Endothelial cell of umbilical vein (primary cell): ENCODE measurements at regions not wholly inside any gene's neighbourhood (a gene's known extent, or its start where the extent isn't known, plus 50 kb on each side); places are given as distances from the start of the nearest gene placed in this dataset.

ENCODE experiments used
- BruUV-seq: library from RNA; stranded (reverse); fragments of 400-500 nt; replicated peaks from 2 replicates; lab custom pipeline; 2021; lab: Mats Ljungman, UMichigan
- CTCF ChIA-PET: fragments of 300-600, 350-600 bp; sonication (Branson Sonifier 250); formaldehyde crosslinking; loops from one replicate; lab custom pipeline; 2021; ENCODE audit warnings: antibody characterized with exemption, inconsistent platforms; lab: Charles Lee
- POLR2A ChIA-PET: fragments of 300-600, 350-600 bp; sonication (Branson Sonifier 250); formaldehyde crosslinking; loops from one replicate; lab custom pipeline; 2021; ENCODE audit warnings: antibody characterized with exemption, inconsistent platforms; lab: Charles Lee
- DNase-seq: peaks from one replicate; pipeline ENCODE4 v3.0.0-alpha.2; 2011; ENCODE audit warnings: low read depth, low spot score
- FAIRE-seq: peaks from 2 replicates; lab custom pipeline; 2011; peaks lifted over from hg19 to GRCh38; lab: Jason Lieb, UNC
- H2AFZ ChIP-seq: 2 replicates; pipeline ENCODE4 v1.6.0; 2012; ENCODE audit warnings: low read depth, low read length, control low read depth, inconsistent platforms
- H3K27ac ChIP-seq: 2 replicates; pipeline ENCODE4 v1.5.1; 2011; ENCODE audit warnings: low read depth, mild to moderate bottlenecking, control low read depth, low read length, moderate library complexity; ENCODE audit not compliant: insufficient read depth
- H3K27me3 ChIP-seq, 2 experiments: 2 replicates each; pipeline versions ENCODE4 v1.6.0 to v1.6.1; 2011; ENCODE audit warnings: low read length in 2 of 2, mixed read lengths in 1 of 2; ENCODE audit not compliant: control insufficient read depth in 2 of 2, insufficient read depth in 2 of 2
- H3K36me3 ChIP-seq, 2 experiments: 2 replicates in 1 of 2; 3 replicates in 1 of 2; pipeline ENCODE4 v1.5.1; 2011; ENCODE audit warnings: low read length in 2 of 2, mild to moderate bottlenecking in 1 of 2, moderate library complexity in 1 of 2; ENCODE audit not compliant: control insufficient read depth in 2 of 2, insufficient read depth in 2 of 2; ENCODE audit errors: extremely low read depth in 1 of 2
- H3K4me1 ChIP-seq: 3 replicates; pipeline ENCODE4 v1.5.1; 2011; ENCODE audit warnings: mild to moderate bottlenecking, low read length; ENCODE audit not compliant: control insufficient read depth, insufficient read depth; ENCODE audit errors: extremely low read depth
- H3K4me2 ChIP-seq: 2 replicates; pipeline ENCODE4 v1.6.1; 2011; ENCODE audit warnings: low read length, control low read depth, mixed read lengths; ENCODE audit not compliant: insufficient read depth
- H3K4me3 ChIP-seq, 3 experiments: fragments of 200-600 bp in 1 of 3; sonication (generic), shearing (Covaris generic) in 1 of 3; replicated peaks in 1 of 3; 2 replicates each; pipeline ENCODE4 v1.5.1; 2011 to 2016; ENCODE audit warnings: control low read depth in 3 of 3, low read length in 3 of 3, mild to moderate bottlenecking in 2 of 3, inconsistent platforms in 1 of 3, low read depth in 1 of 3, moderate library complexity in 1 of 3; ENCODE audit not compliant: insufficient read depth in 1 of 3
- H3K79me2 ChIP-seq: 2 replicates; pipeline ENCODE4 v1.6.0; 2012; ENCODE audit warnings: low read length, inconsistent platforms; ENCODE audit not compliant: control insufficient read depth, insufficient read depth
- H3K9ac ChIP-seq: replicated peaks from 2 replicates; pipeline ENCODE3; 2011; ENCODE audit warnings: low read length, control low read depth; ENCODE audit not compliant: insufficient read depth; ENCODE audit errors: extremely low read depth
- H3K9me1 ChIP-seq: replicated peaks from 3 replicates; pipeline ENCODE4 v1.6.0; 2011; ENCODE audit warnings: mild to moderate bottlenecking, low read length; ENCODE audit not compliant: control insufficient read depth, insufficient read depth; ENCODE audit errors: extremely low read depth
- H3K9me3 ChIP-seq: replicated peaks from 2 replicates; pipeline ENCODE4 v1.5.1; 2012; ENCODE audit warnings: low read length, inconsistent platforms; ENCODE audit not compliant: control insufficient read depth, insufficient read depth
- H4K20me1 ChIP-seq: replicated peaks from 2 replicates; pipeline ENCODE3; 2011; ENCODE audit warnings: mild to moderate bottlenecking, low read length; ENCODE audit not compliant: control insufficient read depth, insufficient read depth; ENCODE audit errors: extremely low read depth
- EZH2 ChIP-seq: IDR thresholded peaks from 2 replicates; pipeline ENCODE4 v1.6.1; 2012; ENCODE audit warnings: borderline replicate concordance, low read depth, mild to moderate bottlenecking, moderate library complexity, low read length, inconsistent platforms; ENCODE audit not compliant: severe bottlenecking
- GATA2 ChIP-seq: IDR thresholded peaks from 2 replicates; pipeline ENCODE4 v1.7.0; 2011; ENCODE audit warnings: low read depth, mild to moderate bottlenecking, moderate library complexity, mixed read lengths, low read length; ENCODE audit not compliant: insufficient read length, insufficient read depth
- MAX ChIP-seq: IDR thresholded peaks from 2 replicates; pipeline ENCODE4 v1.6.1; 2011; ENCODE audit not compliant: insufficient read depth, insufficient read length
- POLR2A ChIP-seq: IDR thresholded peaks from 2 replicates; pipeline ENCODE4 v1.6.1; 2012; ENCODE audit warnings: low read depth, mild to moderate bottlenecking, control low read depth, low read length
- dilution Hi-C: fragments of 300-500 bp; cut with MboI; formaldehyde crosslinking; loops from one replicate; pipeline ENCODE4 v1.15.0; 2019; ENCODE audit warnings: low sequenced_read_pairs; ENCODE audit not compliant: extremely low pct_ligation_motif_present
- intact Hi-C: fragments of 100-400 bp; cut with micrococcal nuclease; formaldehyde crosslinking; loops from one replicate; pipeline ENCODE4 v1.10.0; 2022

GRCh38 chr15:37246065-37246464 is 145.7 kb upstream of the MEIS2 start:
- Histone ChIP-seq H3K79me2 (no peaks in the 10 kb centered on the region), H2AFZ (no peak overlapping the region), H3K4me3 (no peak overlapping the region), H3K36me3 (no peaks in the 10 kb centered on the region), H3K4me1 (no peaks in the 10 kb centered on the region), H4K20me1 (no peaks in the 10 kb centered on the region), H3K4me2 (no peak overlapping the region), H3K9me3 (no peaks in the 10 kb centered on the region), H3K9me1 (no peaks in the 10 kb centered on the region), H3K27ac (no peak overlapping the region), H3K27me3 (no peaks in the 10 kb centered on the region), H3K9ac (no peak overlapping the region)
- FAIRE-seq (no peak), DNase-seq (no peak)
- TF ChIP-seq POLR2A (no peak), MAX (no peak), EZH2 (no peak)
- intact Hi-C loops = no loop called here
- dilution Hi-C loops = no loop called here
- ChIA-PET POLR2A (no interaction called here), CTCF (no interaction called here)
- BruUV-seq = no TSS peak

- no peak overlapping the region for H2AFZ ChIP-seq
- H3K9me3 ChIP-seq = no peaks in the 10 kb centered on the region
- ChIA-PET POLR2A (no interaction called here), CTCF (no interaction called here)
- H3K27me3 ChIP-seq = no peaks in the 10 kb centered on the region
- H3K27ac ChIP-seq = no peak overlapping the region
- no TSS peak for BruUV-seq
- FAIRE-seq = no peak
- no peaks in the 10 kb centered on the region for H3K4me1 ChIP-seq
- no peak overlapping the region for H3K4me3 ChIP-seq
- H3K9me1 ChIP-seq = no peaks in the 10 kb centered on the region
- no peak for DNase-seq
- no peaks in the 10 kb centered on the region for H3K36me3 ChIP-seq
- dilution Hi-C loops = no loop called here
- no peaks in the 10 kb centered on the region for H4K20me1 ChIP-seq
- no peaks in the 10 kb centered on the region for H3K79me2 ChIP-seq
- no peak overlapping the region for H3K9ac ChIP-seq
- no peak overlapping the region for H3K4me2 ChIP-seq
- intact Hi-C loops = no loop called here
- no peak for TF ChIP-seq GATA2
These were observed 146.5 kb upstream of the MEIS2 start for GRCh38 chr15:37246856-37247255.
